ENCODE measurements at regions not wholly inside any gene's neighbourhood (a gene's known extent, or its start where the extent isn't known, plus 50 kb on each side); places are given as distances from the start of the nearest gene placed in this dataset.
A peak's percentile ranks its signal among the peaks of the same experiment; 100 is the strongest.

DNA sequence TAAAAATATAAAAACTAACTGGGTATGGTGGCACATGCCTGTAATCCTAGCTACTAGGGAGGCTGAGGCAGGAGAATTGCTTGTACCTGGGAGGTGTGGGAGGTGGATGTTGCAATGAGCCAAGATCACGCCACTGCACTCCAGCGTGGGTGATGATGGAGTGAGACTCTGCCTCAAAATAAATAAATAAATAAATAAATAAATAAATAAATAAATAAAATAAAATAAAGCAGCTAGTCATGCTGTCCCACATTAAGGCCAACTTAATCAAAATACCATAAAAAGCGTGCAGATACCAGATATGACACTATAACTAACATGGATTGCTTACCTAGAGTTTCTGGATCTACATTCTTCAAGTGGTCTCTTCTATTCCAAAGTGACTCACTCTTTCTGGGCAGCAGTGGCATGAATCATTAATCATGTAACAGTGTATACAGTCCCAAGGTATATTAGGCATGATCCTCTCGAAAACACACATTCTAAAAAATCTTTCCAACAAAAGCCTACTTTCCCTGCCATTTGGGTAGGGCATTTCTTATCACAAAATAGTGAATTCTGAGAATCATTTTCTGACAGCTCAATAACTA lies 187.1 kb downstream of the ELAVL2 start:
- POLR2A ChIA-PET (ENCODE audit: low non-redundant PET) = no interaction called here
- TF ChIP-seq, protein P1, sequence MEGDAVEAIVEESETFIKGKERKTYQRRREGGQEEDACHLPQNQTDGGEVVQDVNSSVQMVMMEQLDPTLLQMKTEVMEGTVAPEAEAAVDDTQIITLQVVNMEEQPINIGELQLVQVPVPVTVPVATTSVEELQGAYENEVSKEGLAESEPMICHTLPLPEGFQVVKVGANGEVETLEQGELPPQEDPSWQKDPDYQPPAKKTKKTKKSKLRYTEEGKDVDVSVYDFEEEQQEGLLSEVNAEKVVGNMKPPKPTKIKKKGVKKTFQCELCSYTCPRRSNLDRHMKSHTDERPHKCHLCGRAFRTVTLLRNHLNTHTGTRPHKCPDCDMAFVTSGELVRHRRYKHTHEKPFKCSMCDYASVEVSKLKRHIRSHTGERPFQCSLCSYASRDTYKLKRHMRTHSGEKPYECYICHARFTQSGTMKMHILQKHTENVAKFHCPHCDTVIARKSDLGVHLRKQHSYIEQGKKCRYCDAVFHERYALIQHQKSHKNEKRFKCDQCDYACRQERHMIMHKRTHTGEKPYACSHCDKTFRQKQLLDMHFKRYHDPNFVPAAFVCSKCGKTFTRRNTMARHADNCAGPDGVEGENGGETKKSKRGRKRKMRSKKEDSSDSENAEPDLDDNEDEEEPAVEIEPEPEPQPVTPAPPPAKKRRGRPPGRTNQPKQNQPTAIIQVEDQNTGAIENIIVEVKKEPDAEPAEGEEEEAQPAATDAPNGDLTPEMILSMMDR (conservative IDR thresholded peaks at IDR 0.05; ENCODE audit: low read depth) = no peak
- DNase-seq (ENCODE audit: low spot score) = peak; percentile 51
- CTCF ChIA-PET = no interaction called here
- H3K27ac ChIP-seq = no peak overlapping the region
